HCT116 (cell line): ENCODE measurements at regions not wholly inside any gene's neighbourhood (a gene's known extent, or its start where the extent isn't known, plus 50 kb on each side); places are given as distances from the start of the nearest gene placed in this dataset.

Experiments used
- ATAC-seq: fragments of 200-7000 bp; cut with Tn5 transposase; 2 replicates; pipeline ENCODE4 v1.9.1; 2020; ENCODE audit warnings: mild to moderate bottlenecking, moderate library complexity
- BruUV-seq: library from RNA; stranded (reverse); fragments of 400-500 nt; replicated peaks from 2 replicates; lab custom pipeline; 2021; lab: Mats Ljungman, UMichigan
- CTCF ChIA-PET: fragments of 300-600 bp; sonication (Branson Sonifier 250); formaldehyde crosslinking; loops from one replicate; lab custom pipeline; 2021; ENCODE audit warnings: antibody characterized with exemption; lab: Charles Lee
- POLR2A ChIA-PET: fragments of 300-600, 350-600 bp; sonication (Branson Sonifier 250); formaldehyde crosslinking; loops from one replicate; lab custom pipeline; 2021; ENCODE audit warnings: antibody characterized with exemption; lab: Charles Lee
- RAD21 ChIA-PET, 2 experiments: fragments of 300-600 bp; sonication (Branson Sonifier 250); formaldehyde crosslinking; loops; one replicate each; lab custom pipeline; 2023; ENCODE audit warnings: low total read pairs in 2 of 2; ENCODE audit not compliant: uncharacterized antibody in 2 of 2, unreplicated experiment in 2 of 2, low non-redundant PET in 1 of 2; lab: Charles Lee
- DNase-seq: peaks from one replicate; pipeline ENCODE4 v3.0.0-alpha.2; 2010; ENCODE audit warnings: low read depth, low spot score
- H2AFZ ChIP-seq: fragments of 200-600 bp; shearing (Covaris generic), sonication (generic); 2 replicates; pipeline ENCODE4 v1.6.1; 2017; ENCODE audit warnings: low read depth, mixed run types, mixed read lengths, antibody characterized with exemption, low read length; ENCODE audit not compliant: poor library complexity, severe bottlenecking
- H3K27ac ChIP-seq: 2 replicates; pipeline ENCODE4 v1.5.1; 2012; ENCODE audit warnings: low read depth, low read length
- H3K27me3 ChIP-seq: fragments of 200-600 bp; sonication (generic); 2 replicates; pipeline ENCODE4 v1.6.1; 2016; ENCODE audit warnings: mixed run types, low read length, mixed read lengths; ENCODE audit not compliant: insufficient read depth
- H3K36me3 ChIP-seq, 2 experiments: fragments of 200-500 bp in 1 of 2; fragments of 200-600 bp in 1 of 2; sonication (Bioruptor generic) in 1 of 2; sonication (generic) in 1 of 2; 2 replicates each; pipeline versions ENCODE4 v1.5.1 to v1.6.1; 2014 to 2016; ENCODE audit warnings: low read length in 2 of 2, inconsistent platforms in 1 of 2, mixed read lengths in 1 of 2, mixed run types in 1 of 2; ENCODE audit not compliant: insufficient read depth in 2 of 2, control insufficient read depth in 1 of 2
- H3K4me1 ChIP-seq, 2 experiments: fragments of 200-600 bp in 1 of 2; sonication (generic) in 1 of 2; 2 replicates each; pipeline versions ENCODE4 v1.5.1 to v1.6.1; 2012 to 2017; ENCODE audit warnings: low read length in 2 of 2, inconsistent platforms in 1 of 2, mild to moderate bottlenecking in 1 of 2, mixed read lengths in 1 of 2, mixed run types in 1 of 2, moderate library complexity in 1 of 2; ENCODE audit not compliant: insufficient read depth in 2 of 2, control insufficient read depth in 1 of 2
- H3K4me2 ChIP-seq: fragments of 200-600 bp; sonication (generic); 2 replicates; pipeline ENCODE4 v1.6.1; 2017; ENCODE audit warnings: mixed run types, low read length, mixed read lengths
- H3K4me3 ChIP-seq, 2 experiments: fragments of 200-600 bp in 1 of 2; sonication (generic) in 1 of 2; replicated peaks in 1 of 2; 2 replicates each; pipeline ENCODE4 v1.5.1; 2011 to 2016; ENCODE audit warnings: low read length in 2 of 2, control low read depth in 1 of 2, low read depth in 1 of 2, mild to moderate bottlenecking in 1 of 2, mixed read lengths in 1 of 2, mixed run types in 1 of 2
- H3K79me2 ChIP-seq: fragments of 200-600 bp; sonication (generic); 2 replicates; pipeline ENCODE4 v1.6.1; 2017; ENCODE audit warnings: mild to moderate bottlenecking, mixed run types, low read length, moderate library complexity, mixed read lengths; ENCODE audit not compliant: insufficient read depth
- H3K9ac ChIP-seq: fragments of 200-600 bp; sonication (generic); 2 replicates; pipeline ENCODE4 v1.6.1; 2016; ENCODE audit warnings: low read length, mixed read lengths
- H3K9me2 ChIP-seq: fragments of 200-600 bp; sonication (generic), shearing (Covaris generic); 2 replicates; pipeline ENCODE4 v1.6.1; 2017; ENCODE audit warnings: mixed run types, mild to moderate bottlenecking, moderate library complexity; ENCODE audit not compliant: insufficient read depth
- H3K9me3 ChIP-seq, 2 experiments: fragments of 200-500 bp in 1 of 2; fragments of 200-600 bp in 1 of 2; sonication (Bioruptor generic) in 1 of 2; sonication (generic) in 1 of 2; 2 replicates each; pipeline ENCODE4 v1.6.1; 2014 to 2017; ENCODE audit warnings: low read length in 2 of 2, mixed read lengths in 2 of 2, inconsistent platforms in 1 of 2, low read depth in 1 of 2, mild to moderate bottlenecking in 1 of 2, mixed run types in 1 of 2, moderate library complexity in 1 of 2; ENCODE audit not compliant: control insufficient read depth in 1 of 2, insufficient read depth in 1 of 2
- H4K20me1 ChIP-seq: fragments of 200-600 bp; sonication (generic), shearing (Covaris generic); 2 replicates; pipeline ENCODE4 v1.6.1; 2017; ENCODE audit warnings: mixed run types, mild to moderate bottlenecking, moderate library complexity; ENCODE audit not compliant: insufficient read depth
- CTCF ChIP-seq, 3 experiments: fragments of 200-600 bp in 1 of 3; sonication (generic) in 1 of 3; IDR thresholded peaks in 2 of 3; conservative IDR thresholded peaks in 1 of 3; 2 replicates each; pipeline ENCODE4 v1.5.1; 2012 to 2017; ENCODE audit warnings: low read depth in 2 of 3, low read length in 2 of 3, antibody characterized with exemption in 1 of 3, borderline replicate concordance in 1 of 3, control low read depth in 1 of 3, mild to moderate bottlenecking in 1 of 3, mixed read lengths in 1 of 3, mixed run types in 1 of 3, moderate library complexity in 1 of 3; ENCODE audit not compliant: insufficient read depth in 1 of 3
- EGR1 ChIP-seq: IDR thresholded peaks from 2 replicates; pipeline ENCODE4 v1.6.1; 2012; ENCODE audit warnings: low read depth
- EZH2 ChIP-seq: fragments of 200-600 bp; sonication (generic); IDR thresholded peaks from 2 replicates; pipeline ENCODE4 v1.6.1; 2017; ENCODE audit warnings: antibody characterized with exemption, mixed run types
- FOSL1 ChIP-seq: IDR thresholded peaks from 2 replicates; pipeline ENCODE4 v1.6.1; 2012; ENCODE audit warnings: low read depth
- RAD21 ChIP-seq: IDR thresholded peaks from 2 replicates; pipeline ENCODE4 v1.6.1; 2012; ENCODE audit warnings: low read depth, mild to moderate bottlenecking
- SP1 ChIP-seq: IDR thresholded peaks from 2 replicates; pipeline ENCODE4 v1.6.1; 2012; ENCODE audit warnings: low read depth
- YY1 ChIP-seq: IDR thresholded peaks from 2 replicates; pipeline ENCODE4 v1.6.1; 2011; ENCODE audit warnings: low read length, low read depth, moderate library complexity, mild to moderate bottlenecking; ENCODE audit not compliant: insufficient replicate concordance; ENCODE audit errors: extremely low read depth
- ZFX ChIP-seq: fragments of 450-650 bp; IDR thresholded peaks from 2 replicates; pipeline ENCODE4 v1.6.1; 2017
- ZNF274 ChIP-seq: fragments of 200-500 bp; sonication (Bioruptor generic); IDR thresholded peaks from 2 replicates; pipeline ENCODE4 v1.6.1; 2014; ENCODE audit warnings: mild to moderate bottlenecking, low read depth, low read length, inconsistent platforms
- intact Hi-C: fragments of 100-400 bp; cut with micrococcal nuclease; formaldehyde crosslinking; loops from 2 replicates; pipeline ENCODE4 v1.10.0; 2022

GRCh38 chr2:71814885-71815284 is 332.8 kb downstream of the CYP26B1 start:
- Histone ChIP-seq H4K20me1 (no peaks in the 10 kb centered on the region), H3K27ac (no peak overlapping the region), H3K4me1 (no peaks in the 10 kb centered on the region), H2AFZ (no peak overlapping the region), H3K4me2 (no peak overlapping the region)
- TF ChIP-seq FOSL1 (no peak), ZFX (no peak), EGR1 (no peak), ZNF274 (no peak), SP1 (no peak), EZH2 (no peak), CTCF (IDR thresholded peaks at IDR 0.05 in 2 of 3, conservative IDR thresholded peaks at IDR 0.05 in 1 of 3; ENCODE audit: borderline replicate concordance in 1 of 3, insufficient read depth in 1 of 3, low read depth in 2 of 3, low read length in 2 of 3) (no peak), YY1 (no peak), RAD21 (no peak)
- TF ChIP-seq, all 23 proteins: peak for 0
- Histone ChIP-seq H3K9ac (no peak overlapping the region), H3K9me2 (no peaks in the 10 kb centered on the region), H3K36me3 (no peaks in the 10 kb centered on the region), H3K27me3 (no peaks in the 10 kb centered on the region), H3K4me3 (no peak overlapping the region), H3K9me3 (no peaks in the 10 kb centered on the region), H3K79me2 (no peaks in the 10 kb centered on the region)
- RAD21 ChIA-PET: no interaction called here
- POLR2A ChIA-PET: no interaction called here
- DNase-seq: no peak
- intact Hi-C loops: no loop called here
- no peak for ATAC-seq
- no TSS peak for BruUV-seq
- CTCF ChIA-PET: no interaction called here
